Astrocyte (in vitro differentiated cells and primary cell): ENCODE measurements at regions not wholly inside any gene's neighbourhood (a gene's known extent, or its start where the extent isn't known, plus 50 kb on each side); places are given as distances from the start of the nearest gene placed in this dataset.

Source experiments
- DNase-seq: peaks from one replicate; pipeline ENCODE4 v3.0.0-alpha.2; 2010; ENCODE audit warnings: low read depth
- FAIRE-seq: peaks from 2 replicates; lab custom pipeline; 2011; peaks lifted over from hg19 to GRCh38; lab: Jason Lieb, UNC
- H2AFZ ChIP-seq: 2 replicates; pipeline ENCODE4 v1.6.0; 2012; ENCODE audit warnings: low read depth, low read length, inconsistent platforms
- H3K27ac ChIP-seq: 2 replicates; pipeline ENCODE4 v1.5.1; 2011; ENCODE audit warnings: low read depth, low read length, inconsistent platforms
- H3K27me3 ChIP-seq: 2 replicates; pipeline ENCODE4 v1.6.0; 2011; ENCODE audit warnings: low read length, inconsistent platforms; ENCODE audit not compliant: insufficient read depth
- H3K36me3 ChIP-seq: 2 replicates; pipeline ENCODE4 v1.5.1; 2011; ENCODE audit warnings: low read length, inconsistent platforms; ENCODE audit not compliant: insufficient read depth
- H3K4me1 ChIP-seq: 2 replicates; pipeline ENCODE4 v1.5.1; 2011; ENCODE audit warnings: low read length, inconsistent platforms; ENCODE audit not compliant: insufficient read depth
- H3K4me2 ChIP-seq: 2 replicates; pipeline ENCODE4 v1.6.0; 2012; ENCODE audit warnings: low read length, inconsistent platforms
- H3K4me3 ChIP-seq: 2 replicates; pipeline ENCODE4 v1.5.1; 2011; ENCODE audit warnings: low read depth, mild to moderate bottlenecking, low read length, inconsistent platforms; ENCODE audit not compliant: insufficient read depth
- H3K79me2 ChIP-seq: 2 replicates; pipeline ENCODE4 v1.6.0; 2012; ENCODE audit warnings: mild to moderate bottlenecking, low read length, inconsistent platforms; ENCODE audit not compliant: insufficient read depth
- H3K9ac ChIP-seq: 2 replicates; pipeline ENCODE4 v1.6.0; 2012; ENCODE audit warnings: mild to moderate bottlenecking, low read length, inconsistent platforms
- H3K9me3 ChIP-seq: 2 replicates; pipeline ENCODE4 v1.5.1; 2012; ENCODE audit warnings: low read depth, mild to moderate bottlenecking, low read length, inconsistent platforms; ENCODE audit not compliant: insufficient read depth
- H4K20me1 ChIP-seq: 2 replicates; pipeline ENCODE4 v1.6.0; 2012; ENCODE audit warnings: low read length, inconsistent platforms; ENCODE audit not compliant: insufficient read depth
- H3K27ac Mint-ChIP-seq: one replicate; pipeline ENCODE4 v1.8.0; 2021; ENCODE audit warnings: mild to moderate bottlenecking, mixed read lengths; ENCODE audit not compliant: unreplicated experiment
- H3K27me3 Mint-ChIP-seq: one replicate; pipeline ENCODE4 v1.8.0; 2021; ENCODE audit warnings: low read depth, mixed read lengths; ENCODE audit not compliant: unreplicated experiment
- H3K36me3 Mint-ChIP-seq: one replicate; pipeline ENCODE4 v1.8.0; 2021; ENCODE audit warnings: low read depth, mixed read lengths; ENCODE audit not compliant: unreplicated experiment
- H3K4me1 Mint-ChIP-seq: one replicate; pipeline ENCODE4 v1.8.0; 2021; ENCODE audit warnings: low read depth, mixed read lengths; ENCODE audit not compliant: unreplicated experiment
- H3K4me3 Mint-ChIP-seq: one replicate; pipeline ENCODE4 v1.8.0; 2021; ENCODE audit warnings: mild to moderate bottlenecking, moderate library complexity, mixed read lengths; ENCODE audit not compliant: unreplicated experiment
- H3K9me3 Mint-ChIP-seq: one replicate; pipeline ENCODE4 v1.8.0; 2021; ENCODE audit warnings: mild to moderate bottlenecking, mixed read lengths; ENCODE audit not compliant: unreplicated experiment
- CTCF ChIP-seq: IDR thresholded peaks from 2 replicates; pipeline ENCODE4 v1.5.1; 2011; ENCODE audit warnings: low read depth, mild to moderate bottlenecking, inconsistent platforms, low read length, moderate library complexity; ENCODE audit not compliant: insufficient read depth
- EZH2 ChIP-seq: IDR thresholded peaks from 2 replicates; pipeline ENCODE4 v1.6.1; 2012; ENCODE audit warnings: mild to moderate bottlenecking, low read length, inconsistent platforms; ENCODE audit not compliant: insufficient read depth

- TF ChIP-seq EZH2 (no peak), CTCF (no peak)
Measured at GRCh38 chr3:69569520-69569919, 169.7 kb upstream of the MITF start.

GRCh38 chr3:69568951-69569350, 170.3 kb upstream of the MITF start:
- H3K9me3 Mint-ChIP-seq, result peaks cover 4% of the 10 kb centered on the region
- Histone ChIP-seq H3K4me1 (no peaks in the 10 kb centered on the region), H3K9ac (no peak overlapping the region), H3K27me3 (no peaks in the 10 kb centered on the region), H3K4me3 (no peak overlapping the region), H3K36me3 (no peaks in the 10 kb centered on the region), H4K20me1 (no peaks in the 10 kb centered on the region), H3K9me3 (no peaks in the 10 kb centered on the region), H2AFZ (no peak overlapping the region), H3K79me2 (no peaks in the 10 kb centered on the region), H3K4me2 (no peak overlapping the region), H3K27ac (no peak overlapping the region)
- H3K36me3 Mint-ChIP-seq, result no peaks in the 10 kb centered on the region
- no peak for FAIRE-seq
- no peak overlapping the region for H3K27ac Mint-ChIP-seq
- no peak for DNase-seq
- H3K4me1 Mint-ChIP-seq, result no peaks in the 10 kb centered on the region
- H3K4me3 Mint-ChIP-seq, result no peak overlapping the region
- peaks cover 7% of the 10 kb centered on the region for H3K27me3 Mint-ChIP-seq
- TF ChIP-seq CTCF (no peak), EZH2 (no peak)

More at GRCh38 chr3:69569520-69569919, 169.7 kb upstream of the MITF start:
- Histone ChIP-seq H3K36me3 (no peaks in the 10 kb centered on the region), H2AFZ (no peak overlapping the region), H3K9me3 (no peaks in the 10 kb centered on the region), H3K4me2 (no peak overlapping the region), H3K27me3 (no peaks in the 10 kb centered on the region), H3K4me1 (no peaks in the 10 kb centered on the region), H3K27ac (no peak overlapping the region), H3K4me3 (no peak overlapping the region), H4K20me1 (no peaks in the 10 kb centered on the region), H3K9ac (no peak overlapping the region), H3K79me2 (no peaks in the 10 kb centered on the region)
- FAIRE-seq (no peak), DNase-seq (no peak)
- Mint-ChIP-seq H3K4me1 (no peaks in the 10 kb centered on the region), H3K36me3 (no peaks in the 10 kb centered on the region), H3K27me3 (peaks cover 7% of the 10 kb centered on the region), H3K27ac (no peak overlapping the region), H3K4me3 (no peak overlapping the region), H3K9me3 (peaks cover 2% of the 10 kb centered on the region)

- peak; percentile 14 for DNase-seq
- H3K9me3 ChIP-seq, result no peaks in the 10 kb centered on the region
- TF ChIP-seq EZH2 (no peak), CTCF (no peak)
Measured at GRCh38 chr3:69568458-69568857, 170.8 kb upstream of the MITF start.

More at GRCh38 chr3:69568458-69568857, 170.8 kb upstream of the MITF start:
- H3K4me1 ChIP-seq, result no peaks in the 10 kb centered on the region
- Mint-ChIP-seq H3K4me1 (no peaks in the 10 kb centered on the region), H3K27ac (no peak overlapping the region), H3K27me3 (peaks cover 7% of the 10 kb centered on the region), H3K9me3 (peaks cover 4% of the 10 kb centered on the region), H3K36me3 (no peaks in the 10 kb centered on the region), H3K4me3 (no peak overlapping the region)
- H3K4me3 ChIP-seq, result no peak overlapping the region
- H2AFZ ChIP-seq, result no peak overlapping the region
- H3K79me2 ChIP-seq, result no peaks in the 10 kb centered on the region
- H3K27me3 ChIP-seq, result no peaks in the 10 kb centered on the region
- H3K36me3 ChIP-seq, result no peaks in the 10 kb centered on the region
- H3K27ac ChIP-seq, result no peak overlapping the region
- no peak for FAIRE-seq
- no peaks in the 10 kb centered on the region for H4K20me1 ChIP-seq
- H3K4me2 ChIP-seq, result no peak overlapping the region
- no peak overlapping the region for H3K9ac ChIP-seq
